ENCODE measurements at regions not wholly inside any gene's neighbourhood (a gene's known extent, or its start where the extent isn't known, plus 50 kb on each side); places are given as distances from the start of the nearest gene placed in this dataset.
"Not testable (repeated sequence)": the region's sequence is repeated elsewhere in the genome, so short reads cannot be mapped to it uniquely, and the experiment has no call there.

GRCh38 chr17:64800987-64801386 lies 118.3 kb downstream of the LRRC37A3 start:
- not testable (repeated sequence) for DNase-seq (ENCODE audit: low read depth); H3K4me3 ChIP-seq (ENCODE audit: low read depth, low read length)

DNA sequence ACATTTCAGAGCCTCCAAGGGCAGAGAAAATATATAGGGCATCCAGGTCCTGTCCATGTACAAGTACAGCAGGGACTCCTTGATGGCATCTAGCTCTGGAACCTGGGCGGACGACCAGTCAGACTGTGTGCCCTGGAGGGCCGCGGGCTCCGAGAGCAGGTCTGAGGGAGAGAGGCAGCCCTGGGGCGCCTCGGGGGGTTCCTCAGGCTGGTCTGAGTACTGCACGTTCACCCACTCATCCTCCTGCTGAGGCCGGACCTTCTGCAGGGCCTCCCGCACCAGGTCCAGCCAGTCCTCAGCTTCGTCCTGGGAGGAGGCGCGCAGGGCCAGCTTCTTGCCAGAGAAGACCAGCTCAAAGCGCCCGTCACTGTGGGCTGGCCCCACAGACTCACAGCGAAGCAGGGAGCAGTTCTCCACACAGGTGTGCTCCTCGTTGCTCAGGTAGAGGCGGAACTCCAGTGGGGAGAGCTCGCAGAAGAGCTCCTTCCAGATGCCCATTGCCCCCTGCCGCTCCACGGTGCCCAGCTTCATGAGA lies 118.8 kb downstream of the LRRC37A3 start:
- DNase-seq (ENCODE audit: low read depth); H3K4me3 ChIP-seq (ENCODE audit: low read depth, low read length): not testable (repeated sequence)

GRCh38 chr17:64799543-64800188 lies 119.6 kb downstream of the LRRC37A3 start:
- not testable (repeated sequence) for DNase-seq (ENCODE audit: low read depth); H3K4me3 ChIP-seq (ENCODE audit: low read depth, low read length)

DNA sequence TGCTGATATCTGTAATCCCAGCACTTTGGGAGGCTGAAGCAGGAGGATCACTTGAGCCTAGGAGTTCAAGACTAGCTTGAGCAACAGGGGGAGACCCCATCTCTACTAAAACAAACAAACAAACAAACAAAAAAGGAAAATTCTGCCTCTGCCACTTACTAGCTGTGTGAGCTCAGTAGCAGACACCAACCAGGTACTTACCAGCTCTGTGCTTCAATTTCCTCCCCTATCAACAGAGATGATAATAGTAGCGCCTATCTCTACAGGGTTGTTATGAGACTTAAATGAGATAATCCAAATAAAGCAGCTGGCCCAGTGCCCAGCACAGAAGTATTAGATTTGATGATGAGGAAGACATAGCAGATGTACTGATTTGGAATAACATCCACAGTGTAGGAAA lies 120.3 kb downstream of the LRRC37A3 start:
- not testable (repeated sequence) for H3K4me3 ChIP-seq (ENCODE audit: low read depth, low read length); DNase-seq (ENCODE audit: low read depth)

DNA sequence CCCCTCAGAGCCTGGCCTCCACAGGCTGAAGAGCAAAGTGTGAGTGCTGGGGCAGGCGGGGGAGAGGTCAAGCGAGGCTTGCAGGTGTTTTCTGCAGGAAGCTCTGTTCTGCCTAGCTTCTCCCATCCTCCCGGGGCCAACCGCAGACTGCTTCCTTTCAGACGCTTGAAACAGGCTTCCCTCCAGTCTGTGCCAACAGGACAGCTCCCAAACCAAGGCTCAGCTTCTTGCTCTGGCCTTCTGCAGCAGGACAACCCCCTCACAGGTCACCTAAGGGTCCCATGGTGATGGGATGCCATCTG lies 120.8 kb downstream of the LRRC37A3 start:
- H3K4me3 ChIP-seq (ENCODE audit: low read depth, low read length); DNase-seq (ENCODE audit: low read depth): not testable (repeated sequence)

GRCh38 chr17:64797746-64798488 lies 121.4 kb downstream of the LRRC37A3 start:
- H3K4me3 ChIP-seq (ENCODE audit: low read depth, low read length); DNase-seq (ENCODE audit: low read depth): not testable (repeated sequence)

DNA sequence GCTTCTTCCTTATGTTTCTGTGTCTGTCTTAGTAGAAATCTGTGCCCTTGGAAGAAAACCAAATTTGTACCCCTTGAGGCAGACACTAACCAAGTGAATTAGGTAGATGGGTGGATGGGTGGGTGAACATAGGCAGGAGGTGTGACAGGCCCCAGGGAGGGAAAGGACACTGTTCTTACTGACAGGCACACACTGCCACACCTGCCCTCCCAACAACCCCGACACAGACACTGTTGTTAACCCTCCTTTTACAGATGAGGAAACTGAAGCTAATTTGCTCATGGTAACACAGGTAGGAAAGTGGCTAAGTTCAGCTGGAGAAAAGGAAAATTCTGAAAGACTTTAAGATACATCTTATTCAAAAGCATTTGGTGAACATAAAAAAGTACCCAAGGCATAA lies 123.9 kb downstream of the LRRC37A3 start:
- not testable (repeated sequence) for DNase-seq (ENCODE audit: low read depth); H3K4me3 ChIP-seq (ENCODE audit: low read depth, low read length)

- not testable (repeated sequence) for H3K4me3 ChIP-seq (ENCODE audit: low read depth, low read length); DNase-seq (ENCODE audit: low read depth)
Measured at GRCh38 chr17:64794548-64795274, 124.6 kb downstream of the LRRC37A3 start.

- H3K4me3 ChIP-seq (ENCODE audit: low read depth, low read length); DNase-seq (ENCODE audit: low read depth): not testable (repeated sequence)
Measured at GRCh38 chr17:64794113-64794512, 125.2 kb downstream of the LRRC37A3 start.

DNA sequence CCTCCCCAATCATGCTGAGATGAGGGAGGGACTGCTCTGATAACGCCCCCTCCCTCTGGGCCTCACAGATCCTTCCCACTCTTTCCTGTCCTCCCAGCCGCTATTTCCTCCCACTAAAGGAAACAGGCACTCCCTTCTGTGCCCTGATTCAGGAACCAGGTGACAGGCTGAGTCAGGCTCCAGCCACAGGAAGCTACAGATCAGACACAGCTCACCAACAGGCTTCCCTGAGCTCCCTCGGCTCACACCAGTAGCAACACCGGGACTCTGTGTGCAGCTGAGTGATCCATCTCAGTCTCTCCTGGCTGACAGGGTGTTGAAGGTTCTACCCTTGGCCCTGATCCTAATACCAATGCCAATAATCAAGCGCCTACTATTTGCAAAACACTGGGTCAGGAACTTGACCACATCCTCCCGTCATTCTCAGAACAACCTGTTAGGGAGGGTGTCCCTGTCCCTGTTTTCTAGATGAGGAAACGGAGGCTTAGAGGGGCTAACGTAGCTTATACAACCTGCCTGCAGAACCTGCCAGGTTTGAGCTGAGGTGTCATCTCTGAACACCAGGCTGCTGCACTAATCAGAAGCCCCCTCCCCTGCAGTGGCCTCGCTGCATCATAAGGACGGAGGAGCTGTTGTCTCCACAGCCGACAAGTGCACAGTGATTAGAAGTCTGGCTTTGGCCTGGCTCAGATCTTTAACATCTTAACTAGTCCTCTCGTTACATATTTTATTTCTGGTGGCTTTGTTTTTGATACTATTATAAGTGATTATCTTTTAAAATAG lies 126.3 kb downstream of the LRRC37A3 start:
- DNase-seq (ENCODE audit: low read depth), result not testable (repeated sequence)

DNA sequence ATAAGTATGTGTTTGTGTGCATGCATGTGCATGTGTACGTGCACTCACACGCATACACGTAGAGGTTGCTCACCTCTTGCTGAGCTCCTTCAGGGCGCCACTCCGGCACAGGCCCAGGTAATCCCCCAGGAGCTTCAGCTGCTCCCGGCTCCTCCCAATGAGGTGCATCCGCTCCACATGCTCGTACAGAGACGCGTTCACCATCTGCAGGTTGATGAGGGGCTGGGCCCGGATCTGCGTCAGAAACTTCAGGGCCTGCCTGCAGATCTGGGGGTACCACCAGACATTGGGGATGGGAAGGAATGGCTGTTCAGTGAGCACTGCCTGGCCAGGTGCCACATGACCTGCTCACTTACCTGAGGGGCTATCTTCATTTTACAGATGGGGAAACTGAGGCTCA lies 127.0 kb downstream of the LRRC37A3 start:
- not testable (repeated sequence) for H3K4me3 ChIP-seq (ENCODE audit: low read depth, low read length); DNase-seq (ENCODE audit: low read depth)

More for the DNA sequence above, 126.3 kb downstream of the LRRC37A3 start:
- H3K4me3 ChIP-seq (ENCODE audit: low read depth, low read length), result not testable (repeated sequence)

- H3K4me3 ChIP-seq (ENCODE audit: low read depth, low read length); DNase-seq (ENCODE audit: low read depth): not testable (repeated sequence)
Measured at GRCh38 chr17:64791691-64792090, 127.6 kb downstream of the LRRC37A3 start.

DNA sequence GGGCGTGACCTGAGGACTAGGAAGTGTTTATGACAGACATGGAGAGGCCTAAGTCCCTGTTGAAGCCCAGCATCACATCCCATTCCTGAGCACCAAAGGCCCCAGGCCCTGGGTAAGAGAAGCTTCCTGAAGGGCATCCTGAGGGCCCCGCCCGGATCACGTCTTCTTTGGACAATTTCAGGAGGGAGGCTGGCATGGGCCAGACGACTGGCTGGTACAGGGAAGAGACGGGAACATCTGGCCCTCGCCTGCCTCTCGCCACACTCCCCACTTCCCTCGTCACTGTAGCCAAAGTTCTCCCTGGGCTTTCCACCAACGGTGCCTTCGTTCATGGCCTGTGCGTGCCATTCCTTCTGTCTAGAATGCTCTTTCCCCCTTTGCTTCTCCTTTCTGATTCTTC lies 128.1 kb downstream of the LRRC37A3 start:
- H3K4me3 ChIP-seq (ENCODE audit: low read depth, low read length); DNase-seq (ENCODE audit: low read depth): not testable (repeated sequence)

- not testable (repeated sequence) for H3K4me3 ChIP-seq (ENCODE audit: low read depth, low read length); DNase-seq (ENCODE audit: low read depth)
Measured at GRCh38 chr17:64790690-64791089, 128.6 kb upstream of the SMURF2 start.

DNA sequence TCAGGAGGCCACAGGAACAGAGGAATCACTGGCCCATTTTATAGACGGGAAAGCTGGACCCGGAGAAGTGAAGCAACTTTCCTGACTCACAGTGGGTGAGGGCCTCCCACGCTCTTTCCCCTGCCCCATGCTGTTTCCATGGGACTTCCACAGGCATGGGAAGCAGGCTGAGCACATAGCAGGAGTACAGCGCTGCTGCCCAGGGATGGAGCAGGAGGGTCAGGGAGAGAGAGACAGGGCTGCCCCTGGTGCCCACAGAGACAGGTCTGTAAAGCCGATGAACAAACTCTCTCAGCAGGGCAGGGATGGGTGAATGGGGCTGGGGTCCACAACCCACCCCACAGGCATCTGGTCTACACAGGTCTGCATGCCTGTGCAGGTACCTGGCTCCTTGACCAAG lies 128.1 kb upstream of the SMURF2 start:
- H3K4me3 ChIP-seq (ENCODE audit: low read depth, low read length); DNase-seq (ENCODE audit: low read depth): not testable (repeated sequence)

- H3K4me3 ChIP-seq (ENCODE audit: low read depth, low read length); DNase-seq (ENCODE audit: low read depth): not testable (repeated sequence)
Measured at GRCh38 chr17:64789061-64789445, 126.9 kb upstream of the SMURF2 start.

DNA sequence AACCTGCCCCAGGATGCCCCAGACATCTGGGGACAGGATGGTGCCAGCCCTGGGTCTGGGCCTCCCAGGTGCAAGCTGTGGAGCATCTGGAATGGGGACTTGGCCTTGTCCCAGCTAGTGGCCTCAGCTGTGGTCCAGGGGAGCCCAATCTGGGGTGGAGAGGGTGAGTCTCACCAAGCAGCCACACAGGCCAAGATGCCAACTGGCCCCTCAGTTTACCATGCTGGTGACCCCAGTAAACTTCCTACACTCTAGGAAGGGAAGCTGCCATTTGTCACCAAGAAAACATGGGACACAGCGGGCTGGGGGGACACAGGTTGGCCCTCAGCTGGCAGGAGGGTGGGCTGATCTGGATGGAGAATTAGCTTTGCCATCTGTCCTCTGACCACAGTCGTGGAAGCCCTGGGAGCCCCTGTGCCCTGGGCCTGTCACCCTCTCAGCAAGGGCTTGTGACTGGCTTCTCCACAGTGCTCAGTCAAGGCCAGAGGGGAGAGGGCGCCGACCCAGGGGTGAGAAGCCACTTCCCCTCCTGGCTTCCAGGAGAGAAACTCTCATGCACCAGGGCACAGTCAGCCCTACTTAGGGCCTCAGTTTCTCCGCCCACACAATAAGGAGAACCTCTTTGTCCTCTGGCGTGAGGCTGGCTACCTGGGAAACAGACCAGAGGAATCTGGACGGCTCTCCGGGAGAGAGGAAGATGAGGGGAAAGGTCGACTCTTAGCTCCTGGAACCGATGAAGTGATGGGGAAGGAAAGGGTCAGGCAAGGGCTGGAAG lies 126.4 kb upstream of the SMURF2 start:
- DNase-seq (ENCODE audit: low read depth), result no peak
- no peak overlapping the region for H3K4me3 ChIP-seq (ENCODE audit: low read depth, low read length)

- no peak for DNase-seq (ENCODE audit: low read depth)
Measured at GRCh38 chr17:64787921-64788271, 125.8 kb upstream of the SMURF2 start.

More at GRCh38 chr17:64787921-64788271, 125.8 kb upstream of the SMURF2 start:
- no peak overlapping the region for H3K4me3 ChIP-seq (ENCODE audit: low read depth, low read length)

Measured in skeletal muscle cell (primary cell).